GM19438 (cell line): ENCODE measurements at regions not wholly inside any gene's neighbourhood (a gene's known extent, or its start where the extent isn't known, plus 50 kb on each side); places are given as distances from the start of the nearest gene placed in this dataset.

Experiments
- ATAC-seq: cut with Tn5 transposase; IDR thresholded peaks from one replicate; pipeline ENCODE4 v1.9.1; 2021; ENCODE audit warnings: low read depth; ENCODE audit not compliant: unreplicated experiment

- no peak for ATAC-seq
Measured at GRCh38 chr4:14837860-14838259, 164.4 kb upstream of the CPEB2 start.

GRCh38 chr4:14841801-14842768, 160.2 kb upstream of the CPEB2 start:
- ATAC-seq, result no peak

- ATAC-seq, result no peak
Measured at GRCh38 chr4:14842964-14843630, 159.2 kb upstream of the CPEB2 start.

GRCh38 chr4:14844061-14844460, 158.2 kb upstream of the CPEB2 start:
- ATAC-seq, result no peak

GRCh38 chr4:14848229-14848628, 154.1 kb upstream of the CPEB2 start:
- no peak for ATAC-seq

GRCh38 chr4:14850455-14851097, 151.7 kb upstream of the CPEB2 start:
- no peak for ATAC-seq

GRCh38 chr4:14853176-14853943, 148.9 kb upstream of the CPEB2 start:
- ATAC-seq, result no peak

- ATAC-seq, result no peak
Measured at GRCh38 chr4:14855719-14856061, 146.6 kb upstream of the CPEB2 start.

- peak; percentile 93 for ATAC-seq
Measured at GRCh38 chr4:14856062-14856933, 146.0 kb upstream of the CPEB2 start.

- ATAC-seq, result no peak
Measured at GRCh38 chr4:14856934-14857235, 145.4 kb upstream of the CPEB2 start.

- no peak for ATAC-seq
Measured at GRCh38 chr4:14857475-14857874, 144.8 kb upstream of the CPEB2 start.

GRCh38 chr4:14857981-14858380, 144.3 kb upstream of the CPEB2 start:
- no peak for ATAC-seq

- no peak for ATAC-seq
Measured at GRCh38 chr4:14862891-14863290, 139.4 kb upstream of the CPEB2 start.

GRCh38 chr4:14863418-14864364, 138.6 kb upstream of the CPEB2 start:
- ATAC-seq, result no peak

GRCh38 chr4:14864365-14865030, 137.8 kb upstream of the CPEB2 start:
- ATAC-seq, result no peak

- ATAC-seq, result no peak
Measured at GRCh38 chr4:14865031-14865366, 137.3 kb upstream of the CPEB2 start.

- ATAC-seq, result no peak
Measured at GRCh38 chr4:14865804-14866203, 136.5 kb upstream of the CPEB2 start.

- no peak for ATAC-seq
Measured at GRCh38 chr4:14867847-14868246, 134.4 kb upstream of the CPEB2 start.
